Endothelial cell of umbilical vein (primary cell): ENCODE measurements at regions not wholly inside any gene's neighbourhood (a gene's known extent, or its start where the extent isn't known, plus 50 kb on each side); places are given as distances from the start of the nearest gene placed in this dataset.

ENCODE experiments used
- BruUV-seq: library from RNA; stranded (reverse); fragments of 400-500 nt; replicated peaks from 2 replicates; lab custom pipeline; 2021; lab: Mats Ljungman, UMichigan
- CTCF ChIA-PET: fragments of 300-600, 350-600 bp; sonication (Branson Sonifier 250); formaldehyde crosslinking; loops from one replicate; lab custom pipeline; 2021; ENCODE audit warnings: antibody characterized with exemption, inconsistent platforms; lab: Charles Lee
- POLR2A ChIA-PET: fragments of 300-600, 350-600 bp; sonication (Branson Sonifier 250); formaldehyde crosslinking; loops from one replicate; lab custom pipeline; 2021; ENCODE audit warnings: antibody characterized with exemption, inconsistent platforms; lab: Charles Lee
- DNase-seq: peaks from one replicate; pipeline ENCODE4 v3.0.0-alpha.2; 2011; ENCODE audit warnings: low read depth, low spot score
- FAIRE-seq: peaks from 2 replicates; lab custom pipeline; 2011; peaks lifted over from hg19 to GRCh38; lab: Jason Lieb, UNC
- H2AFZ ChIP-seq: 2 replicates; pipeline ENCODE4 v1.6.0; 2012; ENCODE audit warnings: low read depth, low read length, control low read depth, inconsistent platforms
- H3K27ac ChIP-seq: 2 replicates; pipeline ENCODE4 v1.5.1; 2011; ENCODE audit warnings: low read depth, mild to moderate bottlenecking, control low read depth, low read length, moderate library complexity; ENCODE audit not compliant: insufficient read depth
- H3K27me3 ChIP-seq, 2 experiments: 2 replicates each; pipeline versions ENCODE4 v1.6.0 to v1.6.1; 2011; ENCODE audit warnings: low read length in 2 of 2, mixed read lengths in 1 of 2; ENCODE audit not compliant: control insufficient read depth in 2 of 2, insufficient read depth in 2 of 2
- H3K36me3 ChIP-seq, 2 experiments: 2 replicates in 1 of 2; 3 replicates in 1 of 2; pipeline ENCODE4 v1.5.1; 2011; ENCODE audit warnings: low read length in 2 of 2, mild to moderate bottlenecking in 1 of 2, moderate library complexity in 1 of 2; ENCODE audit not compliant: control insufficient read depth in 2 of 2, insufficient read depth in 2 of 2; ENCODE audit errors: extremely low read depth in 1 of 2
- H3K4me1 ChIP-seq: 3 replicates; pipeline ENCODE4 v1.5.1; 2011; ENCODE audit warnings: mild to moderate bottlenecking, low read length; ENCODE audit not compliant: control insufficient read depth, insufficient read depth; ENCODE audit errors: extremely low read depth
- H3K4me2 ChIP-seq: 2 replicates; pipeline ENCODE4 v1.6.1; 2011; ENCODE audit warnings: low read length, control low read depth, mixed read lengths; ENCODE audit not compliant: insufficient read depth
- H3K4me3 ChIP-seq, 3 experiments: fragments of 200-600 bp in 1 of 3; sonication (generic), shearing (Covaris generic) in 1 of 3; replicated peaks in 1 of 3; 2 replicates each; pipeline ENCODE4 v1.5.1; 2011 to 2016; ENCODE audit warnings: control low read depth in 3 of 3, low read length in 3 of 3, mild to moderate bottlenecking in 2 of 3, inconsistent platforms in 1 of 3, low read depth in 1 of 3, moderate library complexity in 1 of 3; ENCODE audit not compliant: insufficient read depth in 1 of 3
- H3K79me2 ChIP-seq: 2 replicates; pipeline ENCODE4 v1.6.0; 2012; ENCODE audit warnings: low read length, inconsistent platforms; ENCODE audit not compliant: control insufficient read depth, insufficient read depth
- H3K9ac ChIP-seq: replicated peaks from 2 replicates; pipeline ENCODE3; 2011; ENCODE audit warnings: low read length, control low read depth; ENCODE audit not compliant: insufficient read depth; ENCODE audit errors: extremely low read depth
- H3K9me1 ChIP-seq: replicated peaks from 3 replicates; pipeline ENCODE4 v1.6.0; 2011; ENCODE audit warnings: mild to moderate bottlenecking, low read length; ENCODE audit not compliant: control insufficient read depth, insufficient read depth; ENCODE audit errors: extremely low read depth
- H3K9me3 ChIP-seq: replicated peaks from 2 replicates; pipeline ENCODE4 v1.5.1; 2012; ENCODE audit warnings: low read length, inconsistent platforms; ENCODE audit not compliant: control insufficient read depth, insufficient read depth
- H4K20me1 ChIP-seq: replicated peaks from 2 replicates; pipeline ENCODE3; 2011; ENCODE audit warnings: mild to moderate bottlenecking, low read length; ENCODE audit not compliant: control insufficient read depth, insufficient read depth; ENCODE audit errors: extremely low read depth
- CTCF ChIP-seq, 2 donors: IDR thresholded peaks; 1 replicate in 1 of 2; 2 replicates in 1 of 2; pipeline ENCODE4 v1.5.1; 2011; ENCODE audit warnings: low read length in 2 of 2, mild to moderate bottlenecking in 2 of 2, moderate library complexity in 2 of 2, control low read depth in 1 of 2, inconsistent platforms in 1 of 2, low read depth in 1 of 2; ENCODE audit not compliant: insufficient read depth in 1 of 2; ENCODE audit errors: extremely low read depth in 1 of 2
- EZH2 ChIP-seq: IDR thresholded peaks from 2 replicates; pipeline ENCODE4 v1.6.1; 2012; ENCODE audit warnings: borderline replicate concordance, low read depth, mild to moderate bottlenecking, moderate library complexity, low read length, inconsistent platforms; ENCODE audit not compliant: severe bottlenecking
- FOS ChIP-seq: IDR thresholded peaks from 2 replicates; pipeline ENCODE4 v1.6.1; 2011; ENCODE audit warnings: mild to moderate bottlenecking, low read length, moderate library complexity, borderline replicate concordance; ENCODE audit not compliant: insufficient read depth
- GATA2 ChIP-seq: IDR thresholded peaks from 2 replicates; pipeline ENCODE4 v1.7.0; 2011; ENCODE audit warnings: low read depth, mild to moderate bottlenecking, moderate library complexity, mixed read lengths, low read length; ENCODE audit not compliant: insufficient read length, insufficient read depth
- JUN ChIP-seq: IDR thresholded peaks from 2 replicates; pipeline ENCODE4 v1.6.1; 2011; ENCODE audit warnings: borderline replicate concordance, low read depth; ENCODE audit not compliant: insufficient read length, insufficient read depth
- MYC ChIP-seq: IDR thresholded peaks from one replicate; pipeline ENCODE4 v1.6.1; 2011; ENCODE audit warnings: mild to moderate bottlenecking, low read depth, low read length
- POLR2A ChIP-seq: IDR thresholded peaks from 2 replicates; pipeline ENCODE4 v1.6.1; 2012; ENCODE audit warnings: low read depth, mild to moderate bottlenecking, control low read depth, low read length
- POLR2AphosphoS5 ChIP-seq: IDR thresholded peaks from 2 replicates; pipeline ENCODE4 v1.6.1; 2012; ENCODE audit warnings: low read depth, mild to moderate bottlenecking, control low read depth, low read length, moderate library complexity; ENCODE audit not compliant: insufficient read depth
- dilution Hi-C: fragments of 300-500 bp; cut with MboI; formaldehyde crosslinking; loops from one replicate; pipeline ENCODE4 v1.15.0; 2019; ENCODE audit warnings: low sequenced_read_pairs; ENCODE audit not compliant: extremely low pct_ligation_motif_present
- intact Hi-C: fragments of 100-400 bp; cut with micrococcal nuclease; formaldehyde crosslinking; loops from one replicate; pipeline ENCODE4 v1.10.0; 2022
- TF ChIP-seq, protein P1 (sequence below): IDR thresholded peaks from 2 replicates; pipeline ENCODE4 v1.6.1; 2011; ENCODE audit not compliant: insufficient read depth, insufficient read length

DNA sequence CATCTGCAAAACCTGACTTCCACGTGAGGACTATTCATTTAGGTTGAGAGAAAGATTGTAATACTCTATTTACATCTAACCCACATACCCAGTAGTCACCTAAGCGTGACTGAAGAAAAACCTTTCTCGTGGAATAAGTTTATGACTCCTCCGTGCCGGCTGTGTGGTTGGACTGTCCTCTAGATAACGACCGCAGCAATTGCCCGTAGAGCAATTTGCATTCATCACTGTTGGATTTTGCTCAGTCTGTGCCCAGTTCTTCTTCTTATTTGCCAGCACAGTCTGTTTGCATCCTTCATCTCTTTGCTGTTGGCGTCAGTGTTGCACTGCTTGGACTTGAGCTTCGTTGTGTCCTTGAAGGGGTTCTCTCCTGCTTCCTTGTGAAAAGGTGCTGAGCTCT lies 131.3 kb downstream of the CYB561 start:
- Histone ChIP-seq H4K20me1 (no peaks in the 10 kb centered on the region), H3K9me3 (no peaks in the 10 kb centered on the region), H3K4me1 (no peaks in the 10 kb centered on the region), H3K79me2 (no peaks in the 10 kb centered on the region), H2AFZ (no peak overlapping the region), H3K27ac (no peak overlapping the region), H3K36me3 (no peaks in the 10 kb centered on the region), H3K4me2 (no peak overlapping the region), H3K9ac (no peak overlapping the region), H3K27me3 (no peaks in the 10 kb centered on the region), H3K4me3 (no peak overlapping the region), H3K9me1 (no peaks in the 10 kb centered on the region)
- DNase-seq (no peak), FAIRE-seq (no peak)
- CTCF ChIA-PET, result no interaction called here
- POLR2A ChIA-PET, result no interaction called here
- BruUV-seq, result no TSS peak
- intact Hi-C loops, result no loop called here
- TF ChIP-seq JUN, result no peak
- TF ChIP-seq CTCF (IDR thresholded peaks at IDR 0.05; ENCODE audit: extremely low read depth in 1 of 2, insufficient read depth in 1 of 2, low read depth in 1 of 2, low read length in 2 of 2), result no peak
- no peak for TF ChIP-seq MYC
- TF ChIP-seq POLR2AphosphoS5, result no peak
- TF ChIP-seq, protein P1, sequence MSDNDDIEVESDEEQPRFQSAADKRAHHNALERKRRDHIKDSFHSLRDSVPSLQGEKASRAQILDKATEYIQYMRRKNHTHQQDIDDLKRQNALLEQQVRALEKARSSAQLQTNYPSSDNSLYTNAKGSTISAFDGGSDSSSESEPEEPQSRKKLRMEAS, result no peak
- no peak for TF ChIP-seq GATA2
- TF ChIP-seq FOS, result no peak
- TF ChIP-seq EZH2, result no peak
- no peak for TF ChIP-seq POLR2A
- dilution Hi-C loops, result no loop called here
